NCI-H187 treated with DMSO at 0.1 percent for 48 hours (cell line): ENCODE measurements at regions not wholly inside any gene's neighbourhood (a gene's known extent, or its start where the extent isn't known, plus 50 kb on each side); places are given as distances from the start of the nearest gene placed in this dataset.

ENCODE experiments used
- DNase-seq: peaks from one replicate; lab custom pipeline; 2025; lab: John Stamatoyannopoulos, UW

DNA sequence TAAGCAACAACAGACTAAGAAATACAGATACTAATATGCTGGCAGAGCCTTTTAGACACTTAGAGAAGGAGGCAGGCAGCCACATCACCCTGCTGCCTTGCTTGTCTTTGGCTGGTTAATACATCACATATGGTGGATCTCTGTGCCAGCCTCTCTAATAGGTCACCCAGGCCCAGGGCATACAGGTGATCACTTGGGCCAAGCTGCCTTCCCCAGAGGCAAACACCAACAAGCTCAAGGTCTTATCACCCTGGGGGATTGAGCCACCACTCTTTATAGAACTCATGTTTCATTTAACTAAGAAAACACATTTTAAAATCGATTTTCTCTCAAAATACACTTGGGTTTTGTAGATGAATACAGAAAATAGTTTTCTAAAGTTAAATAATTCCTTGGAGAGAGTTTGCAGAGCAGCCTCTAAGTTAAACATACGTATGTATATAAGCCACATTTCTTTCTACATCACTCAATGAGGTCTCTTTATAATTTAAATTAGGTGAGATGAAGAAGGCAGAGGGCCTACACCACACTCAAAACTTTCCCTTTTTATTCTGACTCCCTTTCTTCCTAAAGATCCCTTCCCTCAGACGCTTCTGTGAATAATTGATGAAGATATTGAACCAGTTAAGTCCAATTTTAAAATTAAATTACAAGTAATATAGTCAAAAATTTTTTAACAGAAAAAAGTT is 556.8 kb upstream of the GHITM start:
- no peak for DNase-seq

DNA sequence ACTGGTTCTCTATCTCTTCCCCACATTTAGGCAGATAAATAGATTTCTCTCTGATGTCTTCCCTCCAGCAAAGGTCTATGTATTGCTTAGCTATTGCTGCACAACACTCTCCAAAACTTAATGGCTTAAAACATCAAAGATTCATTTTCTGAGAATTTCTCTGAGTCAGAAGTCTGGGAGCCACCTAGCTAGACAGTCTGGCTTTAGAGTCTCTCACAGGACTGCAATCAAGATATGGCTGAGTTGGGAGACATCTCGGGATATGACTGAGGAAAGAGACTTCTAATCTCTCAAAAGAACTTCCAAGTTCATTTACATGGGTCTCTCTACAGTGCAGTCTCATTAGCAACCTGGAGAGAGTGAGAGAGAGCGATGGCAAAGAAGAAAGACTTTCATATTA is 553.6 kb upstream of the GHITM start:
- DNase-seq = no peak

DNA sequence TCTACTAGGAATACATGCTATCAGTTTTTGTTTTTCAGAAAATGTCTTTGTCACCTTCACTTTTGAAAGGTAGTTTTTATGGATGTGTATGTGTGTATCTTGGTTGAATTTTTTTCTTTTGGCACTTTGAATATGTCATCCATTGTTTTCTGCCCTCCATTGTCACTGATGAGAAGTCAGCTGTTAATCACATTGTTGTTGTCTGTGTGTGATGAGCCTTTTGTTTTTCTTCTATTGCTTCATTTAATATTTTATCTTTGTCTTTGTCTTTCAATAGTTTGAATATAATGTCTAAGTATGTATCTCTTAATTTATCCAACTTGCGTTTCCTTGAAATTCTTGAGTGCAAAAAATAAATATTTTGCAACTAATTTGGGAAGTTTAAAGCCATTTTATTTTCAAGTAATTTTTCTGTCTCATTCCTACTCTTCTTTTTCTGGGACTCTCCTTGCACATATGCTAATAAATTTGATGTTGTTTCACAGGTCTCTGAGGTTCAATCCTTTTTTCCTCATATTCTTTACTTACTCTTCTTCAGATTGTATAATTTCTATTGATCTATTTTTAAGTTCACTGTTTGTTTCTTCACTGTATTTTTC is 546.9 kb upstream of the GHITM start:
- no peak for DNase-seq

DNA sequence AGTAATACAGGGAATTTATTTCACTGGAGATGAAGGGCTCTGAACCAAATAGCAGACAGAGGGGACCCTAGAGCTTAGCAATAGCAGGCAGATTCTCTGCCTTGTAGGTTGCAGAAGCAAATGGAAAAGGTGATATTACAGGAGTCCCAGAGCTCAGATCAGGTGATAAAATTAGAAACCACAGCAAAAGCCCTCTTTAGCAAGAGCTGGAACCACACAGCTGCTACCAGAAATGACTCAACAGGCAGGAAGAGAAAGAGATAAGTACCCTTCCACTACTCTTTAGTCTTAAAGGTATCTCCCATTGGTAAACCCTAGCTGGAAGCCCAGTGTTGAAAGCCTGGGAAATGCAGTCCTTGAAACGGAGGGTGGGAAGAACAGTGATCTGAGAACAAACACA is 535.6 kb upstream of the GHITM start:
- DNase-seq = no peak

DNA sequence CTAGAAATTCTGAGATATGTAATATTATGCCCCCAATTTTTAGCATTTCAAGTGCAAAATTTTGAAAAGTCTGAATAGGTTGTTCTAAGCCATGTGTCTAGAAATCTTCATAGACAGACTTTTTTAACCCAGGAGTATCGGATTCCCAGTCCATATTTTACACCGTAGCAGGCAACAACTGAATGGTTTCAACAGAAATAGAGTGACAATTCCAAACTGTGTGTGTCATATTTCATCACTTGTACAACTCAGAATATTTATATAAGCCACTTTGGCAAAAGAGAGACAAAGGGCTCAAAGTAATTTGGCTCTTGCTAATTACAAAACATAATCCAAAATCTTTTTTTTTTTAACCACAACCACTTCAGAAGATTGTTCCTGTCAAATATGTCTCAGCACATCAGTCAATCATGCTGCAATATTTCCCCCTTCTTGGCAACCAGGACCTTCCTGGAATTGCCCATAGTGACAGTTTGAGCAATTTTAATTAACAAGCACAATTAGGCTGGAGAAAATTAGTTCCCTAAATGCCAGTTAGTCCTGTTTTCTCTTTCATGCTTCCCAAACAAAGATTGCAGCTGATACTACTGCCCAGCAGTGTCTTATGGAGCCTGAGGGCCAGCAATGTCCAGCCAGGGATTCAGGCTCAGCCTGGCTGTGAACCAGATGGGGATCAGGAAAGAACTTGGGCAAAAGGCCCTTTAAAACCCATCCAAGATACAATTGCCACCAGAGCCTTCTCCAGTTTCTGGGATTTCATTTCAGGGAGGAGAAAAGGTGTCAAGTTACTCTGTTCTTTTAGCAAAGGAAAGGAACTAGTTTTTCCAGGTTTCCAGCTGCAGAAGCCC is 533.3 kb upstream of the GHITM start:
- no peak for DNase-seq

DNA sequence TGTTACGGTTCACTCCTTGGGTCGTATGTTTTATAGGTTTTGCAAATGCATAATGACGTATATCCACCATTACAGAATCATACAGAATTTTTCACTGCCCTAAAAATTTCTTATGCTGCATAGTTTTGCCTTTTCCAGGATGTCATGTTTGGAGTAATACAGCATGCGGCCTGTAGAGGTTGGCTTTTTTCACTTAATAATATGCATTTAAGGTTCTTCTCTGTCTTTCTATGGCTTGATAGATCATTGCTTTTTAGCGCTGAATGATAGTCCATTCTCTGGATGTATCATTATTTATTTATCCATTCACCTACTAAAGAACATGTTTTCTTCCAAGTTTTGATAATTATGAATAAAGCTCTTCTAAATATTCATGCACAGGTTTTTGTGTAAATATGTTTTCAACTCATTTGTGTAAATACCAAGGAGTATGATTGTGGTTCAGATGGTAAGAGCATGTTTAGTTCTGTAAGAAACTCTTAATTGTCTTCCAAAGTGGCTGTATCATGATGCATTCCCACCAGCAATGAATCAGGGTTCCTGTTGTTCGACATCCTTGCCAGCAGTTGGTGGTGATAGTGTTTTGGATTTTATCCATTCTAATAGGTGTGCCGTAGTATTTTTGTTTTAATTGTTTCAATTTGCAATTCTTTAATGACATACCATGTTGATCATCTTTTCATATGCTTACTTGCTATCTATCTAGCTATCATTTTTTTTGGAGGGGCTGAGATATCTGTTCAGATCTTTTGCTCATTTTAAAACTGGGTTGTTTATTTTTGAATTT is 531.2 kb upstream of the GHITM start:
- no peak for DNase-seq

DNA sequence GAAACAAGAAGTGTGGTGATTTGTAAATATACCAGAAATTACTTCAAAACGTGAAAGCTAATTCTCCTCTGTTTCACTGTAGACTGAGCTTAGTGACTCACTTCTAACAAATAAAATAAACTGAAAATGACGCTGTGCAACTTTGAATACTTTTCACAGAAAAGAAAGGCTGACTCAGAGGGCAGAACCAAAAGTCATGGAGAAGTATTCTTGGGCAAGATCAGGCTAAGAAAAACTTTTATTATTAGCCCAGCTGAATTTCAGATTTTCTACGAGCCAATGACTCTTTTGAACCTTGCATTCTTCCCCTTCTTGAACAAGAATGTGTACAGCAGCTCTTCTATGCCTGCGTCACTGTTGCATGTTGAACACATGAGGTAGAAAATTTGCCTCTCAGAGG is 527.3 kb upstream of the GHITM start:
- no peak for DNase-seq

DNA sequence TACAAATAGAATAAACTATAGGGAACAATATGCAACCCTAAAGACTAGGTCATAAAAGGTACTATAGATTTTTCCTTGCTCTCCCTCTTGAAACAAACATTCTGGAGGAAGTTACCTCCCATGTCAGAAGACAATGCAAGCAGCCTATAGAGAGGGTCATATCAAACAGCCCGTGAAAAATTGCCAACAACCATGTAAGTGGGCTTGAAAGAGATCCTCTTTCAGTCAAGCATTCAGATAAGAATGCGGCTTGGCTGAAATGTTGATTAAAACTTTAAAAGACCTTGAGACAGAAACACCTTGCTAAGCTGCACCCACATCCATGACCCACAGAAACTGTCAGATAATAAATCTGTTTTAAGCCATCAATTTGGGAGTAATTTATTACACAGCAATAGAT is 526.6 kb upstream of the GHITM start:
- no peak for DNase-seq

DNA sequence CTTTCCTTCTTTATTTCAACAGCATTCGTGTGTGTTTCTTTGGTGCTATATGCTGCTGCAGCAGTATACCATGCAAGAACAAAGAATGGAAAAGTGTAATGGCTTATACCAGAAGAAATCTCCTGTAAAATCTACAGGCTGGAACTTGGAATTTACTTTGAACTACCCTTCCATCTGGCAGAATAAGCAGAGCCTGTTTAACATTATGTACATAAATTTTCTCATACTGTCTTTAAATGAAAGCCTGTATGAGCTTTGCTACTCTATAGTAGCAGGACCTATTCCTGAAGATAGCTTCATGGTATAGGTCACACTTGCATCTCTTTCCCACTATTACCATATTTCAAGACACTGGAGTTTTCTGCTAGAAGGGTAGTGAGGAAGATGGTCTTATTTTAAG is 522.1 kb upstream of the GHITM start:
- no peak for DNase-seq

DNA sequence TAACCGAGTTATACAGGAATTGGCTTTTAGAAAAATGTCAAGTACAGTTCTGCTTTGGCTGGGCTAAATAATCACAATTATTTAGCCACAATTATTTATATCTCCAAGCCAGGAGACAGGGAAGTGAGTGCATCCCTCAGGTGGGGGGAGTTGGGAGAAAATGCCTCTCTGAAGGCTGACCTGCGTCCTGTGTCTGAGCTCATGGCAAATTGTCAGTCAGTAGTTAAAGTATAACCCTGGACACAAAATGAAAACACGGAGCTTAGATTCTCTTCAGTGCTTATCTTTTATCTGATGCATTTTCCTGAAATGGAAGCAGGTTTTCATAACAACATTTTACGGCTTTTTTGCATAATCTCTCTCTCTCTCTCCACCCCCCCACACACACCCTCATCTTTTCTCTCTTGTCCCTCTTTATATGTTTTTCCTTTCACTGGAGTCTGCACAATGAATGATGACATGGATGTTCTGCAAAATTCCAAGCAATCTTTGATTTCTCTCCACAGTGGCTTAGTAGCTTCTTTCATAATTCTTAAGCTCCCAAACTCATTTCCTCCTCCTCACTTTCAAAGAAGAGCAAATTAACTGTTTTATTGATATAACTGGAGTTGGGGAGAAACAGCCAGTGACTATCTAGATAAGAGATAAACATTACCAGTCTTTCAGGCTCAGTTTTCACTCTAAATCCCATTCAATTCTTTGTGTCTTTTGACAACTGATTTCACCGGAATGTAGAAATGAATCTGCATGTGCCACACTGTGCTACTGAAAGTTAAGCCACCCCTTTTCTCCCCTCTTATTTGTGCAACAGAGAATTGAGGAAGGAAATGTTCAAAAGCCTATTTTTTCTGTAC is 521.4 kb upstream of the GHITM start:
- no peak for DNase-seq

DNA sequence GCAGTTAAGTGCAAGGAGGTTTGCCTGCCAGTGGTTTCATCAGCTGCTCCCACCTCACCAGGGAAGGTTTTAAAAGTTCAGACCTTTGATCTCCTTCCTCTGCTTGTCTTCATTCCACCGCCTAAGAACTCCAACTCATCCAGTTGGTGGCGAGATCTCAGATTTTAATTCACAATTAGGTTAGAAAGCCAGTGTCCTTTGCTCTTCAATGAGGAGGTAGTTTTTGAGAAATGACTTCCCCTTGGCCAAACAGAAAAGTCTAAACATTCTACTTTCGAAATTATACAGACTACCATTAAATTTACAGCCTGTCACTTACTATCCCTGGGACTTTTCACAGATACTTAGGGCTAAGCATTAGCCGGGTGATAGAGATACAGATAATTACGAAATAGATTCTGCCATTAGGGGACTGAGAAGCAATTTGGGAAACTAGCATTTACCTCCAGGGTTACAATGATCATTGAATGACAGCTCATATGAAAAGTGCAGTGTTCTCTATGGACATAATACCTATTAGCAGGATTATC is 513.4 kb upstream of the GHITM start:
- no peak for DNase-seq

DNA sequence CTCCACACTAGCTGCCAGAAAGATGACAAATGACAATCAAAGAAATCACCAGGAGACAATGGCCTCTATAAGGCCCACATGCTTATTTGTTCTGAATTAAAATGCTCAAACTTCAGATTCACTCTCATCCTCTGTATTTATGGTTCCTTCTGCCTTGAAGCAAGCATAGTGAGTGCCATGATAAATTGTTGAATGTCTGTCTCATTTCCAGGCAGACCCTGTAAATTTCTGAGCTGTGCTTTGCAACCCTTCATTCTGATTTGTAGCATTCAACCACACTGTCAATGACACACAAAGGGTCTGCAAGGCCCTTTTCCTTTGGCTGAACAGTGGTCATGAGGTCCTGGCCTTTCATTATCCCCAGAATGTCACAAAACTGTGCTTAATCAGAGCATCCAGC is 506.6 kb upstream of the GHITM start:
- no peak for DNase-seq

DNA sequence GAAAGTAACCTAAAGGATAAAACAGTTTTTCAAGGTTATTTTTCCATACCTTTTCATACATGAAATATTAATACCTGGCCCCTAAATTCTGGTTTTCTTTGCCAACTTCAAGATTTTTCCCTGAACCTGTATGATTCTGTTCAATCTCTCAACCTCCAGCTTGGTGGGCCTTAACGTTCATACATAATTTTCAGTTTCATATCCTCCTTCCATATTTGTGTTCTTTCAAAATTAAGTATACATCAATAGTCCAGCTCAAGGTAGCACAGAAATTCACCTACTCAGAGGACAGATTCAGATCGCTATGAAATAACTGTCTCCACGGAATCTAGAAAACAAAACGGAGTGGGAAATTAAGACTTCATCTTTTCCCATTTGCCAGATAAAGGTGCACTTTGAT is 505.8 kb upstream of the GHITM start:
- DNase-seq = no peak

DNA sequence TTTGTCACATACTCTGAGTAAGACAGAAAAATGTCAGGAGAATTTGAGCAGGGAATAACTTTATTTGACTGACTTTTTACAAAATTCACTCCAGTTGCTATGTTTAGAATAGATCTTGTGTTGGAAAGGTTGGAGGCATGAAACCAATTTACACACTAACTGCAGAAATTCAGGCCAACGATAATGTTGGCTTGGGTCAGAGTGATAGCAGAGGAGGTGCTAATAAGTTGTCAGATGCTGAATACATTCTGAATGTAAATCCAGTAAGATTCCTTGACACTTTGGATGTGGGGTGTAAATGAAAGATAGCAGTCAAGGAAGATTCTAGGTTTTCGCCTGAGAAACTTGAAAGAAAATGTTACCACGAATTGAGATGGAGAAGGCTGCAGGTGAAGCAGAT is 502.5 kb upstream of the GHITM start:
- no peak for DNase-seq

DNA sequence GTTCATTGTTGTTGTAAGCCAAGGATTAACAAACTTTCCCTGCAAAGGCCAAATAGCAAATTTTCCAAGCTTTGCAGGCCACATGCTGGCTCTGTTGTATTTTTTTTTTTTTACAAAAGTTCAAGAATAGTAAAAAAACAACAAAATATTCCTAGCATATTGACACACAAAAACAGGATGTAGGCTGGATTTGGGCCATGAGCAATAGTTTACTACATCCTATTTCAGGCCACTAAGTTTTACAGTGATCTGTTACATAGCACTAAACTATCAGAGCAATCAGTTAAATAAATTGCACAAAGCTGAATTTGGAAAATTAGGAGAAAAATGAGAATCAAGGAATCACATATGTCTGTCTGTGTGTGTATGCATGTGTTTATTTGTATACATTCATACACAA is 491.8 kb upstream of the GHITM start:
- no peak for DNase-seq

DNA sequence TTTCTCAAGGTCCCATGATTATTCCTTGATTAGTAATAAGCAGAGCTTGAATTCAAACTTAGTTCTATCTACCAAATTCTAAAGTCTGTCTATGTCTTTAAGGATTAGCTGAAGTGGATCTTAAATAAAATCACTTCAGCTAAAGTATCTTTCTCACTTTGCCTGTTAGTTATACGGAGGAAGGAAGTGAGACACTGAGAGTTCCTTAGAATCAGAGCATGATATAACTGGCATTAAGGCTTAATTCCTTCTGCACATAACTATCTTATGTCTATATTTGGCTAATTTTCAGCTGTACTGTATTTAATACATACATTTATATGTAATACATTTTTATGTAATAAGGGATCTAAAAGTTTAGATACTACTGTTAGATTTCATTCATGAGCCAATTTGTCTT is 491.1 kb upstream of the GHITM start:
- DNase-seq = no peak

DNA sequence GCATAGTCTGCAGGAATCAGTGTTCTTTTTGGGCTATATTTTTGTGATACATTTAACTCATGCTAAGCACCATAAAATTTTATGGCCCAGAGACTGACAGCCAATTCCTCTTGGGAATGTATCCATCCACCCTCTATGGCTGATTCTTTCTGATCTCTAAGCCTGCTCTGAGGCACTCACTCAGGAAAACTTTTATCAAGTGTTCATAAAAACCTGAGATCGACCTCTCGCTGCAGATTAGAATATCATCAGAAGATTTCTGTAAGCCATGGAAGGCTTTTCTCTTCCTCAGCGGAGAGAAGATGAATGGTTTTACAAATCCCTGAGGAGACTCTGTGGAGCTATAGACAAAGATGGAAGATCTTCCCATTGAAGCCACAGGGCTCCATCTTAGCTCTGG is 489.8 kb upstream of the GHITM start:
- no peak for DNase-seq

DNA sequence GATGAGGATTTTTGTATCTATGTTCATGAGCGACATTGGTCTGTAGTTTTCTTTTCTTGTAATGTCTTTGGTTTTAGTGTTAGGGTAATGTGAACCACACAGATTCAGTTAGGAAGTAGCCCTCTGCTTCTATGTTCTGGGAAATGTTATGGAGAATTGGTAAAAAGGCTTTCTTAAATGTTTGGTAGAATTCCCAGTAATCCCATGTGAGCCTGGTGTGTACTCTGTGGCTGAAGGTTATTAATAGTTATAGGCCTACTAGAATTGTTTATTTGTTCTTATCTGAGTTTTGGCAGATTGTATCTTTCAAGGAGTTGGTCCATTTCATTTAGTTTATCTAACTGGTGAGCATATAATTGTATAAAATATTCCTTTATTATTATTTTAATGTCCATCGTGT is 484.6 kb upstream of the GHITM start:
- no peak for DNase-seq

DNA sequence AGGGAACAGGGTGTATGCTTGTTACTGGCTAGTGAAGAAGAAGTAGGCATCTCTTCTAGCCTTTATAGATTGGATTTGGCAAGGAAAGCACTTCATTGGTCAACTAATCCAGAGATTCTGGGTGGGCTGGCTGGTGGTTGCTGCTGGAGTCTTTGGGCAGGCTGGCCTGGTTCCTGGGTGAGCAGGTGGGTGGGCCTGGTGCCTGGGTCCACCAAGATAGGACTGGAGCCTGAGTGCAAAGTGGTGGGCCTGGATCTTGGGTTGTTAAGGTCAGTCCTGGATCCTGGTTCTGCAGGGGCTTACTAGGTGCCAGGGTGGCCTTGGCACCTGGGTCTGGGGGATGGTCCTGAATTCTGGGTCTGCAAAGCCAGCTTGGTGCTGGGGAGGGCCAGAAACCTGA is 482.4 kb upstream of the GHITM start:
- no peak for DNase-seq

DNA sequence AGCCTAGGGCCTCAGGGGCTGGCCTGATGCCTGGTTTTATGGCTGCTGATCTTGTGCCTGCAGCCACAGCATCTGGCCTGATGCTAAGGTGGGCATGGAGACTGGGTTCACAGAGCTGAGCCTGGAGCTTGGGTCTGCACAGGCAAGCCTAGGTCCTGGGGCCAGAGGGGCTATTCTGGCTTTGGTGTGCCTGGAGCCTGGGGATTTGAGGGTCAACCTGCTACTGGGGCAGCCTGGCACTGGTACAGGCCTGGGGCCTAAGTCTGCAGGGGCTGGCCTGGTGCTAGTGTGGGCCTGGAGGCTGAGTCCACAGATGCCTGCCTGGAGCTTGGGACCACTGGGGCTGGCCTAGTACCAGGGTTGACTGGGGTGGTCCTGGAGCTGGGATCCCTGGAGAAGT is 481.8 kb upstream of the GHITM start:
- no peak for DNase-seq

DNA sequence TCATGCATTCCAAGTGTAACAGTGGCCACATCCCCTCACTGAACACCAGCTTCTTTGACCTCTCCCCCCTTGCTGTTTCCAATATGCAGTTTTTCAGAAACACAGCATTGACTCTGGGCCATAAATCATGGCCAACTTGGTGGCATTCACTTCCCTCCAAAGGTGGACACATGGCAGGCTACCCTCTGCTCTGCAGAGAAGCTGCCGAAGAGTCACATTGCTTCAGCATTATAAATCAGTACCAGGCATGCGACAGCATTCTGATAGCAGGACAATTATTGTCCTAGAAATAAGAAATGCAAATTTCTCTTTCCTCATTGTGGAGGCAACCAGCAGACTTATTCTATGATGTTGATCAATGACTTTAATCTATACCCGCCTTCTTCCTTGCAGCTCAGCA is 475.4 kb upstream of the GHITM start:
- no peak for DNase-seq
